A549 (cell line): ENCODE measurements at regions not wholly inside any gene's neighbourhood (a gene's known extent, or its start where the extent isn't known, plus 50 kb on each side); places are given as distances from the start of the nearest gene placed in this dataset.

ENCODE experiments used
- ATAC-seq, 2 experiments: fragments of 200-7000 bp in 1 of 2; fragments of >200 bp in 1 of 2; cut with Nextera tagmentation in 1 of 2; cut with Tn5 transposase in 1 of 2; 3 replicates each; pipeline versions ENCODE4 v1.8.0 to v1.9.1; 2018 to 2020; ENCODE audit warnings: mild to moderate bottlenecking in 1 of 2, moderate library complexity in 1 of 2
- CTCF ChIA-PET: fragments of 300-600 bp; sonication (Branson Sonifier 250); formaldehyde crosslinking; extraction: SDS; loops from one replicate; lab custom pipeline; 2021; ENCODE audit warnings: antibody characterized with exemption, inconsistent platforms; lab: Yijun Ruan, JAX
- POLR2A ChIA-PET: fragments of 350-600 bp; formaldehyde crosslinking; extraction: SDS; loops from one replicate; lab custom pipeline; 2021; ENCODE audit warnings: antibody characterized with exemption, inconsistent platforms; lab: Yijun Ruan, JAX
- DNase-seq, 2 experiments: peaks; one replicate each; pipeline versions ENCODE4 v3.0.0 to v3.0.0-alpha.2; 2011 to 2016; ENCODE audit warnings: low read depth in 1 of 2, low spot score in 1 of 2
- FAIRE-seq: peaks from 2 replicates; lab custom pipeline; 2011; peaks lifted over from hg19 to GRCh38; lab: Jason Lieb, UNC
- H3K27ac ChIP-seq, 2 experiments: fragments of >200 bp; sonication (Bioruptor Twin); formaldehyde crosslinking; 3 replicates each; pipeline ENCODE4 v1.5.1; 2016 to 2017
- H3K4me1 ChIP-seq: fragments of >200 bp; sonication (Bioruptor Twin); formaldehyde crosslinking; 3 replicates; pipeline ENCODE4 v1.6.1; 2016
- H3K4me2 ChIP-seq: fragments of >200 bp; sonication (Bioruptor Twin); formaldehyde crosslinking; 3 replicates; pipeline ENCODE4 v1.6.1; 2016
- H3K4me3 ChIP-seq: fragments of >200 bp; sonication (Bioruptor Twin); formaldehyde crosslinking; 3 replicates; pipeline ENCODE4 v1.5.1; 2016
- H3K9me3 ChIP-seq: fragments of >200 bp; sonication (Bioruptor Twin); formaldehyde crosslinking; 3 replicates; pipeline ENCODE4 v1.6.1; 2016
- CBX2 ChIP-seq: fragments of 200-600 bp; sonication (generic); IDR thresholded peaks from 2 replicates; pipeline ENCODE4 v1.6.1; 2016; ENCODE audit warnings: low read depth, mild to moderate bottlenecking, borderline replicate concordance
- CBX8 ChIP-seq: fragments of 200-600 bp; sonication (generic); IDR thresholded peaks from 2 replicates; pipeline ENCODE4 v1.6.1; 2016
- CEBPB ChIP-seq, 2 experiments: fragments of >200 bp in 1 of 2; sonication (Bioruptor Twin) in 1 of 2; formaldehyde crosslinking in 1 of 2; IDR thresholded peaks; 2 replicates each; pipeline ENCODE4 v1.6.1; 2012 to 2016
- CHD4 ChIP-seq: fragments of 200-600 bp; sonication (generic); IDR thresholded peaks from 2 replicates; pipeline ENCODE4 v1.6.1; 2016; ENCODE audit warnings: antibody characterized with exemption, mild to moderate bottlenecking, borderline replicate concordance
- CTCF ChIP-seq: fragments of >200 bp; sonication (Bioruptor Twin); formaldehyde crosslinking; IDR thresholded peaks from 3 replicates; pipeline ENCODE4 v1.5.1; 2016
- EHF ChIP-seq: fragments of 250-450 bp; sonication (Bioruptor Pico); IDR thresholded peaks from 2 replicates; pipeline ENCODE4 v1.5.0; 2020; ENCODE audit warnings: mild to moderate bottlenecking
- EHMT2 ChIP-seq: fragments of 200-600 bp; sonication (generic); IDR thresholded peaks from 2 replicates; pipeline ENCODE4 v1.6.1; 2016; ENCODE audit warnings: antibody characterized with exemption, low read depth, mild to moderate bottlenecking, moderate library complexity
- ELK1 ChIP-seq: fragments of 150-350 bp; IDR thresholded peaks from 2 replicates; pipeline ENCODE4 v1.6.1; 2014; ENCODE audit warnings: low read depth, mild to moderate bottlenecking, low read length
- FOXS1 ChIP-seq: fragments of 250-450 bp; sonication (Bioruptor Pico); IDR thresholded peaks from 2 replicates; pipeline ENCODE4 v1.5.0; 2020; ENCODE audit warnings: mild to moderate bottlenecking, moderate library complexity
- HDAC2 ChIP-seq: fragments of 200-600 bp; sonication (generic); IDR thresholded peaks from 2 replicates; pipeline ENCODE4 v1.6.1; 2016
- HEYL ChIP-seq: fragments of 250-450 bp; sonication (Bioruptor Pico); IDR thresholded peaks from 2 replicates; pipeline ENCODE4 v1.8.0; 2021; ENCODE audit warnings: mild to moderate bottlenecking, moderate library complexity
- KDM5A ChIP-seq: fragments of 200-600 bp; sonication (generic); IDR thresholded peaks from 2 replicates; pipeline ENCODE4 v1.6.1; 2016; ENCODE audit warnings: antibody characterized with exemption, mild to moderate bottlenecking
- MAX ChIP-seq: IDR thresholded peaks from 2 replicates; pipeline ENCODE4 v1.6.1; 2012
- MAZ ChIP-seq: fragments of 150-350 bp; IDR thresholded peaks from 2 replicates; pipeline ENCODE4 v1.6.1; 2014; ENCODE audit warnings: antibody characterized with exemption, low read depth, low read length, borderline replicate concordance
- NFE2L2 ChIP-seq: fragments of 150-350 bp; conservative IDR thresholded peaks from 2 replicates; pipeline ENCODE4 v1.6.1; 2014; ENCODE audit warnings: low read length
- NR3C1 ChIP-seq: fragments of >200 bp; sonication (Bioruptor Twin); formaldehyde crosslinking; IDR thresholded peaks from 3 replicates; pipeline ENCODE4 v1.6.1; 2017
- PBX3 ChIP-seq: IDR thresholded peaks from 2 replicates; pipeline ENCODE4 v1.6.1; 2012
- POLR2A ChIP-seq: IDR thresholded peaks from 2 replicates; pipeline ENCODE4 v1.6.1; 2012; ENCODE audit warnings: mild to moderate bottlenecking, low read length
- RAD21 ChIP-seq, 2 experiments: fragments of >200 bp in 1 of 2; sonication (Bioruptor Twin) in 1 of 2; formaldehyde crosslinking in 1 of 2; IDR thresholded peaks in 1 of 2; conservative IDR thresholded peaks in 1 of 2; 2 replicates in 1 of 2; 3 replicates in 1 of 2; pipeline ENCODE4 v1.6.1; 2012 to 2018; ENCODE audit warnings: inconsistent platforms in 1 of 2
- RCOR1 ChIP-seq: fragments of 150-350 bp; IDR thresholded peaks from 2 replicates; pipeline ENCODE4 v1.6.1; 2014; ENCODE audit warnings: antibody characterized with exemption, low read length, low read depth
- SMC3 ChIP-seq: fragments of >200 bp; sonication (Bioruptor Twin); formaldehyde crosslinking; IDR thresholded peaks from 3 replicates; pipeline ENCODE4 v1.6.1; 2018; ENCODE audit warnings: inconsistent platforms
- USF2 ChIP-seq: fragments of 450-650 bp; IDR thresholded peaks from 2 replicates; pipeline ENCODE4 v1.6.1; 2014; ENCODE audit warnings: antibody characterized with exemption
- ZFP36 ChIP-seq: fragments of 450-650 bp; IDR thresholded peaks from 2 replicates; pipeline ENCODE4 v1.6.1; 2014; ENCODE audit warnings: borderline replicate concordance; ENCODE audit not compliant: partially characterized antibody
- ZNF302 ChIP-seq: fragments of 250-450 bp; sonication (Bioruptor Pico); IDR thresholded peaks from 2 replicates; pipeline ENCODE4 v1.9.0; 2021; ENCODE audit warnings: inconsistent platforms, mild to moderate bottlenecking, moderate library complexity
- WGBS: methylation state at CpG from one replicate; pipeline ENCODE4 v1.1.6; 2017; ENCODE audit errors: missing lambda C conversion rate; 5-methylcytosine and 5-hydroxymethylcytosine counted together

GRCh38 chr15:93300796-93301195 is 211.8 kb upstream of the RGMA start:
- CTCF ChIA-PET: interaction anchor here (1.0 kb wide), 1 partner anchor 11 kb away, joined by 3 read pairs; no protein-coding TSS in a partner anchor
- Histone ChIP-seq H3K4me1 (no peaks in the 10 kb centered on the region), H3K9me3 (no peaks in the 10 kb centered on the region)
- POLR2A ChIA-PET: no interaction called here
- DNase-seq (no peak), ATAC-seq (no peak)
- TF ChIP-seq HEYL: no peak
- no peak for TF ChIP-seq CHD4
- TF ChIP-seq ZNF302 (CRISPR knock-in tag): no peak
- TF ChIP-seq RAD21 (conservative IDR thresholded peaks at IDR 0.05 in 1 of 2, IDR thresholded peaks at IDR 0.05 in 1 of 2): no peak
- TF ChIP-seq USF2: no peak
- no peak for TF ChIP-seq CBX8
- TF ChIP-seq FOXS1 (CRISPR knock-in tag): no peak
- TF ChIP-seq CEBPB (IDR thresholded peaks at IDR 0.05): no peak
- no peak for TF ChIP-seq RCOR1
- no peak for TF ChIP-seq PBX3
- TF ChIP-seq EHF (CRISPR knock-in tag): no peak
- TF ChIP-seq SMC3: no peak
- no peak for TF ChIP-seq ZFP36
- no peak for TF ChIP-seq KDM5A
- no peak for TF ChIP-seq NFE2L2
- no peak for TF ChIP-seq MAZ
- no peak for TF ChIP-seq POLR2A
- no peak for TF ChIP-seq MAX
- TF ChIP-seq EHMT2: no peak
- TF ChIP-seq, all 56 proteins: peak for 0
- Histone ChIP-seq H3K4me3 (no peak overlapping the region), H3K4me2 (no peak overlapping the region), H3K27ac (no peak overlapping the region)
- FAIRE-seq: no peak
- 0% methylated on average over 3 of the region's 3 CpGs for WGBS

- no peak for TF ChIP-seq CEBPB (IDR thresholded peaks at IDR 0.05)
- no peak for TF ChIP-seq ZFP36
- no peak for TF ChIP-seq CTCF
- TF ChIP-seq HDAC2: no peak
- no peak for TF ChIP-seq CHD4
- TF ChIP-seq CBX2: no peak
- no peak for TF ChIP-seq MAZ
- no peak for TF ChIP-seq PBX3
- TF ChIP-seq EHMT2: no peak
- TF ChIP-seq ELK1: no peak
- TF ChIP-seq ZNF302 (CRISPR knock-in tag): no peak
- no peak for TF ChIP-seq NR3C1
- Histone ChIP-seq H3K4me2 (no peak overlapping the region), H3K27ac (no peak overlapping the region), H3K9me3 (no peaks in the 10 kb centered on the region), H3K4me3 (no peak overlapping the region), H3K4me1 (no peaks in the 10 kb centered on the region)
- 66% methylated on average over 6 of the region's 6 CpGs for WGBS
- ATAC-seq: no peak
- POLR2A ChIA-PET: no interaction called here
- no peak for DNase-seq
- no peak for FAIRE-seq
- CTCF ChIA-PET: no interaction called here
Observed at GRCh38 chr15:93299675-93300074, 210.7 kb upstream of the RGMA start.
